NB4 (cell line): ENCODE measurements at regions not wholly inside any gene's neighbourhood (a gene's known extent, or its start where the extent isn't known, plus 50 kb on each side); places are given as distances from the start of the nearest gene placed in this dataset.

Experiments used
- DNase-seq: peaks from one replicate; pipeline ENCODE4 v3.0.0; 2010; ENCODE audit warnings: low read depth
- H3K4me3 ChIP-seq: one replicate; pipeline ENCODE4 v1.5.1; 2011; ENCODE audit warnings: mild to moderate bottlenecking, low read depth, low read length, moderate library complexity
- MYC ChIP-seq: IDR thresholded peaks from 2 replicates; pipeline ENCODE4 v1.6.1; 2011; ENCODE audit warnings: low read depth, low read length
- POLR2A ChIP-seq: IDR thresholded peaks from 2 replicates; pipeline ENCODE4 v1.6.1; 2011; ENCODE audit warnings: mild to moderate bottlenecking; ENCODE audit not compliant: insufficient read length; ENCODE audit errors: extremely low read depth
- TF ChIP-seq, protein P1 (sequence below): IDR thresholded peaks from 2 replicates; pipeline ENCODE4 v1.6.1; 2011; ENCODE audit warnings: low read depth, low read length
- TF ChIP-seq, protein P2 (sequence below): IDR thresholded peaks from one replicate; pipeline ENCODE4 v1.5.1; 2012; ENCODE audit warnings: low read depth, low read length

- TF ChIP-seq, protein P1, sequence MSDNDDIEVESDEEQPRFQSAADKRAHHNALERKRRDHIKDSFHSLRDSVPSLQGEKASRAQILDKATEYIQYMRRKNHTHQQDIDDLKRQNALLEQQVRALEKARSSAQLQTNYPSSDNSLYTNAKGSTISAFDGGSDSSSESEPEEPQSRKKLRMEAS = no peak
- TF ChIP-seq MYC (no peak), POLR2A (no peak)
- TF ChIP-seq, protein P2, sequence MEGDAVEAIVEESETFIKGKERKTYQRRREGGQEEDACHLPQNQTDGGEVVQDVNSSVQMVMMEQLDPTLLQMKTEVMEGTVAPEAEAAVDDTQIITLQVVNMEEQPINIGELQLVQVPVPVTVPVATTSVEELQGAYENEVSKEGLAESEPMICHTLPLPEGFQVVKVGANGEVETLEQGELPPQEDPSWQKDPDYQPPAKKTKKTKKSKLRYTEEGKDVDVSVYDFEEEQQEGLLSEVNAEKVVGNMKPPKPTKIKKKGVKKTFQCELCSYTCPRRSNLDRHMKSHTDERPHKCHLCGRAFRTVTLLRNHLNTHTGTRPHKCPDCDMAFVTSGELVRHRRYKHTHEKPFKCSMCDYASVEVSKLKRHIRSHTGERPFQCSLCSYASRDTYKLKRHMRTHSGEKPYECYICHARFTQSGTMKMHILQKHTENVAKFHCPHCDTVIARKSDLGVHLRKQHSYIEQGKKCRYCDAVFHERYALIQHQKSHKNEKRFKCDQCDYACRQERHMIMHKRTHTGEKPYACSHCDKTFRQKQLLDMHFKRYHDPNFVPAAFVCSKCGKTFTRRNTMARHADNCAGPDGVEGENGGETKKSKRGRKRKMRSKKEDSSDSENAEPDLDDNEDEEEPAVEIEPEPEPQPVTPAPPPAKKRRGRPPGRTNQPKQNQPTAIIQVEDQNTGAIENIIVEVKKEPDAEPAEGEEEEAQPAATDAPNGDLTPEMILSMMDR = no peak
- DNase-seq = no peak
- no peak overlapping the region for H3K4me3 ChIP-seq
Observed at GRCh38 chr15:95410757-95411156, 919.7 kb upstream of the NR2F2 start.

DNA sequence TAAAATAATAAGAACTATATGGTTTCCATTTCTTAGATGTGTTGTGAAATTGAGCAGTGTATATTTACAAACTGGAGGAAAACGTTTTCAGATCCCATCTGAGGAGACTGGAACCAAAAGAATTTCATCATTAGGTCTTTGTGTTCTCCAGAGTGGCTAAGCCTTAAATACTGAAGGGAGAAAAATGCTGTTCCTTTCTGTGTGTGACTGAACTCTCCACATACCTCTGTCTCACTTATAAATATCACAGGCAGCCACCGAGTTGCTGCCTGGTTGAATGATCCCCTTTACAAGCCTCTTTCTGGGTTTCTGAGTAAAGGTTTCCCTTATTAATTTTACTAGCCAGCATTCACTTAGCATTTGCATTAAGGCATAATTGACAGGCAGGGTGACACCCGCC lies 913.9 kb upstream of the NR2F2 start:
- no peak overlapping the region for H3K4me3 ChIP-seq
- no peak for DNase-seq
- no peak for TF ChIP-seq POLR2A
- TF ChIP-seq MYC = no peak
- TF ChIP-seq, protein P1 = no peak
- TF ChIP-seq, protein P2 = no peak

- H3K4me3 ChIP-seq = no peak overlapping the region
- TF ChIP-seq, protein P2 = no peak
- TF ChIP-seq MYC = no peak
- TF ChIP-seq POLR2A = no peak
- TF ChIP-seq, protein P1 = no peak
- DNase-seq = no peak
Observed at GRCh38 chr15:95417761-95418160, 912.7 kb upstream of the NR2F2 start.

DNA sequence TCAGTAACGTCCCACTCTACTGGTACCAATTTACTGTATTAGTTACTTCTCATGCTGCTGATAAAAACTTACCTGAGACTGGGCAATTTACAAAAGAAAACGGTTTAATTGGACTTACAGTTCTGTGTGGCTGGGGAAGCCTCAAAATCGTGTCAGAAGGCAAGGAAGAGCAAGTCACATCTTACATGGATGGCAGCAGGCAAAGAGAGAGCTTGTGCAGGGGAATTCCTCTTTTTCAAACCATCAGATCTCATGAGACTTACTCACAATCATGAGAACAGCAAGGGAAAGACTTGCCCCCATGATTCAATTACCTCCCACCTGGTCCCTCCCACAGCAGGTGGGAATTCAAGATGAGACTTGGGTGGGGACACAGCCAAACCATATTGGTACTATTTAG lies 908.2 kb upstream of the NR2F2 start:
- DNase-seq = no peak
- no peak for TF ChIP-seq MYC
- TF ChIP-seq, protein P1 = no peak
- no peak for TF ChIP-seq POLR2A
- TF ChIP-seq, protein P2 = no peak
- no peak overlapping the region for H3K4me3 ChIP-seq

GRCh38 chr15:95425859-95426258 lies 904.6 kb upstream of the NR2F2 start:
- no peak for DNase-seq
- no peak overlapping the region for H3K4me3 ChIP-seq
- TF ChIP-seq, protein P1 = no peak
- no peak for TF ChIP-seq MYC
- no peak for TF ChIP-seq POLR2A
- TF ChIP-seq, protein P2 = no peak

DNA sequence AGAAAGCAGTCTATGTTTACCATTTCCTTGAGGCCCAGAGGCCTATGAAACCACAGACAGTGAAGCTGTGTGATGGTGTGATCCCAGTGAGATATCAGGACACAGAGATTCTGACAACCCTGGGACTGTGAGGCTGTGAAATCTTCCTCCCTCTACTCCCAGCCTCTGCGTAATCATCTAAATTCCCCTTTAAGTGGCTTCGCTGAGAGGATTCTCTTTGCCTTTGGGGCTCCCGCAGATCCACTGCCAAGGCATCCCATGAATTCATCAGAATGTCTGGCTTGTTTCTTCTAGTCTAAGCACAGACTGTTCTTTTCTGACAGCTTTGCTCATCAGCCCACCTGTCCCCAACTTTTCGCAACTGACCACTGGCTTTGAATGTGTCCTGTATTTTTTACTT lies 901.2 kb upstream of the NR2F2 start:
- TF ChIP-seq MYC (no peak), POLR2A (no peak)
- TF ChIP-seq, protein P2 = no peak
- TF ChIP-seq, protein P1 = no peak
- no peak overlapping the region for H3K4me3 ChIP-seq
- no peak for DNase-seq
